ENCODE measurements at regions not wholly inside any gene's neighbourhood (a gene's known extent, or its start where the extent isn't known, plus 50 kb on each side); places are given as distances from the start of the nearest gene placed in this dataset.
"Not testable (repeated sequence)": the region's sequence is repeated elsewhere in the genome, so short reads cannot be mapped to it uniquely, and the experiment has no call there.

- DNase-seq (ENCODE audit: low read depth, low spot score), result no peak
These were observed 573.1 kb upstream of the SLC10A2 start for GRCh38 chr13:103639326-103639725.

- no peak for DNase-seq (ENCODE audit: low read depth, low spot score)
These were observed 572.5 kb upstream of the SLC10A2 start for GRCh38 chr13:103638706-103639105.

DNA sequence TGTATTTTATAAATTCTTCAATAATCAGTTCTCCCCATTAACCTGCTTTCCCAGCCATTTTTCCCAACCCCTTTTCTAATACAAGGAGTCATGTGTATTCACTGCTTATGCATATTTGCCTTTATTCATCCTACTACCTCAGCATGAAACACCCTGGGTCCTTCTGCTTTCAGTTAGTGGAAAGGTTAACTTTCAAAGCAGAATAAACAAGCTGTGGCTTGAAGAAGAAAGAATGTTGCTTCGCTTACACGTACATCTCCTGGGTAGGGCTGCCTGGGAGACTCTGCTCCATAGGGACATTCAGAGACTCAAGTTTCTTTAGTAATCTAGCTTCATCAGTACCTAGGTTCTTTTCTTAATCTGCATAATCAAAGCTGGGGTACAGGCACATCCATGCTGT, 567.8 kb upstream of the SLC10A2 start:
- DNase-seq (ENCODE audit: low read depth, low spot score), result no peak

DNA sequence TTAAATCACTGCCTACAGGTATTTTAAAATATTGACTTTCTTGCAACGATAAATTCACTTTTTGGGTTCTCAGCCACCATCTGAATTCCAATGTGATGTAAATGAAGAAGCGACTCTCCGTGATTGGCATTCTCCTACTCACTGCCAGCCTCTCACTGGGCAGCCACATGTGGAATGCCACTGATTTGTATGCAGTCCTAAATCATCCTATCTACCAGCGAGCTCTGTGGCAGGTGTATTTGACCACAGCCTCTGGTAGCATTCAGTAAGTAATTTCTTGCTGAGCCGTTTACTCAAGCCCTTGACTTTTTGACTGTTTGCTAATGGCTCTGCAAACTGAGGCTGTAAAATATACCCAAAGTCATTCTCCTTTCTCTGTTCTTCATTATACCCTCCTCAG, 559.0 kb upstream of the SLC10A2 start:
- DNase-seq (ENCODE audit: low read depth, low spot score), result no peak

- no peak for DNase-seq (ENCODE audit: low read depth, low spot score)
These were observed 551.9 kb upstream of the SLC10A2 start for GRCh38 chr13:103618151-103618550.

DNA sequence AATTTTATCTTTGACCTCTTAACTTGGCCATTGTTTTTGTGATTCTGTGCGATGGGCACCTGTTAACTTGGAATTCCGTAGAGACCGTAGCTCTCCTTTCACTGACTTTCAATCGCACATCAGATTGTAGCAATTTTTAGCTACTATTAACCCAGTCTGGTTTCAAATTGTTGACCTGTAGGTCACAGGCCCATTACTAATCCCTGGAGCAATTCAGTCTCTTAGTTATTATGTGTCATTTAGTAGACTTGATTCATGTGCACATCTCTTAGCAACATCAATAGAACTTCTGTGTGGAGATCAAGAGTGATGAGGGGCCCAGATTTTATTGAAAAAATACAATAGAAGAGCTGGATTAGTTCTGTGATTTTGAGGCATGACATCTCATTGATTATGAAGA, 549.6 kb upstream of the SLC10A2 start:
- DNase-seq (ENCODE audit: low read depth, low spot score), result no peak

DNA sequence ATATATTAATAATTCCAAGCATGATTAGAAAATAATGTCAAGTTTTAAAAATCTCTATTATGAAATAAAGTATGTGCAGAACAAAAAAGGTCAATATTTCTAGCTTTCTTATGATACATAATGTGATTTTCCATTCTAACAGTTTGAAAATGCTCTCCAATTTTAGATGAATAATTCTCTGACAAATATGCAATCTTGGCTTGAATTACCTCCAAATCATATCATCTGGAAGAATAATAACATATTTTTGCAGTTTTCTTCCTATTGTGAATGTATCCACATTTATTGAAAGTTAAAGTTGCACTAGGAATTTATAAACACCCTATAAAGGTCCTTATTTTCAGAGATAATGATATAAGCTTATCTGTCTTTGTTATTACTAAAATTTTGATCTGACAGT, 548.5 kb upstream of the SLC10A2 start:
- no peak for DNase-seq (ENCODE audit: low read depth, low spot score)

GRCh38 chr13:103607995-103608394, 541.8 kb upstream of the SLC10A2 start:
- no peak for DNase-seq (ENCODE audit: low read depth, low spot score)

- DNase-seq (ENCODE audit: low read depth, low spot score), result no peak
These were observed 539.5 kb upstream of the SLC10A2 start for GRCh38 chr13:103605546-103606326.

- not testable (repeated sequence) for DNase-seq (ENCODE audit: low read depth, low spot score)
These were observed 533.7 kb upstream of the SLC10A2 start for GRCh38 chr13:103599870-103600269.

DNA sequence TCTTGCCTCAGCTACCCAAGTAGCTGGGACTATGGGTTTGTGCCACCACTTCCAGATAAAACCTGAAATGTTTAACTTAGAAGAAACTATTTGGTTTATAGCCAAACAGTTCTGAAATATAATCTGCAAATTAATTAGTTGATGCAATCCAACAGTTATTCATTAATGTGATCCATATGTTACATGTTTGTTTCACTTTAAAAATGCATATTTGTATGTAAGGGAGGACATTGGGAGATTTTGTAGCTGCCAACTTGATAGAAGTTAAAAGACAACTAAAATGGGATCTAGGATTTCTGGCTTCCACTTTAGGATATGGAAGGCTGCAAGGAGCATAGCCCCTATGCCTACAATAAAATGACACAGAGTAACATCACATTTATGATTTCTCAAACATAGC, 532.5 kb upstream of the SLC10A2 start:
- no peak for DNase-seq (ENCODE audit: low read depth, low spot score)

DNA sequence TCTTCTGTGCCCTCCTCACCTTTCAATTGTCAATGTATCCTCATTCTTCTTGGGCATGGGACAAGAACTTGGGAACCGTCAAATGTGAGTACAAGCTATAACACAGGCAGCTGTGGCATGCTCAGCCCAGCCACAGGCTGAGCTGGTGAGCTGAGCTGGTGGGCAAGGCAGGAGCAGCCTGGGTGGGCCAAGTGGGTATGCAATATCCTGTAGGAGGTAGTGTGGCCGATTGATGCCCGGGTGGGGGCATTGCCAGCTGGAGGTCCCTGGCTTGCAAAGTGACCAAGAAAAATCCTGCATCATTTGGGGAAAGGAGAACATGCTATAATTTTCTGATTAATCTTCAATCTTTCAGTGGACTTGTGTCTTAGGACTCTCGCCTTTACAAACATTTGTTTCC, 507.2 kb upstream of the SLC10A2 start:
- no peak for DNase-seq (ENCODE audit: low read depth, low spot score)

DNA sequence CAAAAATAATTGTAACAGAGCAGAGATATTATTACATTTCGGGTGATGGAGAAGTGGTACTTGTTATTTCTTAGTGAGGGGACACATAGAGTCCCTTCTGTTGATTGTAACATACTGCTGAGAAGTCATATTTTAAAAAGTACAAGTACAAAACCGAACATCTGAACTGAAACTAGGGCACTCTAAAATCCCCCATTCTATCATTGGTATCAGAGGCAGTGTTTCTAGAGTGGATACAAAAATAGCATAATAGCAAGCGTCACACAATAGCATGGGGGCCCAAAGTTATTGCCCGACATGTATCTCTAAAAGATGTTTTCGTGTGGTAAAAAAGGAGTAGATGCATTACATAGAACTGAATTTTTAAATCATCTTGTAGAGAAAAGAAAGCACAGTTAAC, 502.1 kb upstream of the SLC10A2 start:
- no peak for DNase-seq (ENCODE audit: low read depth, low spot score)

DNA sequence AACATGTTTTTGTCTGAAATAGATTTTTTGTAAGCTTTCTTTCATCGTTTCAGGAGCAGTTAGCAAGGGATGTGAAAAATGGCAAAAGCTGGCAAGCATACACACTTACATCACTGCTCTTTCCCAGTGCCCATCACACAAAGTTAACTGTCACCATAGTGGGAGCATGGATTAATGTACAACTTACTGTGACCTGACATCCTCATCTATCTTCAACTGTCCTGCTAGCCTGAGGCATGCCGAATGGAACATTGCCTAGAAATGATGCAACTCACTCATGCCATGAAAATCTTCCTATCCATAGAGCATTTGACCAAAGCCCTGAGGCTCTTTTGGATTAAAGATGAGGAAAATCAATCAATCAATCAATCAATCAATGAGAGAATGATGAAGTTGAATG, 491.7 kb upstream of the SLC10A2 start:
- DNase-seq (ENCODE audit: low read depth, low spot score), result no peak

- DNase-seq (ENCODE audit: low read depth, low spot score), result no peak
These were observed 490.5 kb upstream of the SLC10A2 start for GRCh38 chr13:103556681-103557080.

DNA sequence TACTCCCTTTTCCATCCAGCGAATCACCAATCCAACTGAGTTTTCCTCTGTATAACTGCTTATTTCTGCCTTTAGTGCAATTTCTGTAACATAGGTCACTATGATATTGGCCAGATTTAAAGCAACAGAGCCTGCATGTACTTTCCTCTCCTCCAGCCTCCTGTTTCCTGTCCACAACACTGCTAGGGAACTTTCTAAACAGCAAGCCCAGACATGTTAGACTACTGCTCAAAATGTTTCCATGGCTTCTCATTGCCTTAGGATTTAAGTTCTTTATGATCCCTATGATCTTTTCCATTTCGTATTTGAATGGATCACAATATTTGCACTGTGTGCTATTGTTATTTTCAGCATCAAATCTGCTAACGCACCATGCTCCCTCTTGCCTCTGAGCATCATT, 481.7 kb upstream of the SLC10A2 start:
- no peak for DNase-seq (ENCODE audit: low read depth, low spot score)

GRCh38 chr13:103546271-103546670, 480.1 kb upstream of the SLC10A2 start:
- DNase-seq (ENCODE audit: low read depth, low spot score), result no peak

- DNase-seq (ENCODE audit: low read depth, low spot score), result no peak
These were observed 476.4 kb upstream of the SLC10A2 start for GRCh38 chr13:103542648-103543047.

- no peak for DNase-seq (ENCODE audit: low read depth, low spot score)
These were observed 474.2 kb upstream of the SLC10A2 start for GRCh38 chr13:103540382-103540765.

GRCh38 chr13:103539721-103540381, 473.6 kb upstream of the SLC10A2 start:
- DNase-seq (ENCODE audit: low read depth, low spot score), result no peak

DNA sequence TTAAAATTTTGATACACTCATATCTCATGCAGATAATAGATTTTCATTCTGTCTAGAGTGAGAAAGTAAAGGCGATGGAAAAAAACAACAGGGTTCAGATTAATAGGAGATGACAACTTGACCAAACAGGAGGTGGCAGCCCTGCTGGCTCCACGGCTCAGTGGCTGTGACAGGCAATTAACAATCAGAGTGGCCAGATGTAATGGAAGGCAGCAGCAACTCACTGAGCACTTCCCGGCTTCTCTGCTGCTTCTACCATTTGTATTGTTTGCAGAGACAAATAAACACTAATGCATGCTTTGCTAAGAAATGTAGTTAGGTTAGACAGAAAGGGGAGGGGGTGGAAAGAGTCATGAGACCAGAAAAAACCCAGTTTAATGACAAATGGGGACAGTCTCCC, 473.0 kb upstream of the SLC10A2 start:
- no peak for DNase-seq (ENCODE audit: low read depth, low spot score)

GRCh38 chr13:103537616-103538015, 471.4 kb upstream of the SLC10A2 start:
- no peak for DNase-seq (ENCODE audit: low read depth, low spot score)

DNA sequence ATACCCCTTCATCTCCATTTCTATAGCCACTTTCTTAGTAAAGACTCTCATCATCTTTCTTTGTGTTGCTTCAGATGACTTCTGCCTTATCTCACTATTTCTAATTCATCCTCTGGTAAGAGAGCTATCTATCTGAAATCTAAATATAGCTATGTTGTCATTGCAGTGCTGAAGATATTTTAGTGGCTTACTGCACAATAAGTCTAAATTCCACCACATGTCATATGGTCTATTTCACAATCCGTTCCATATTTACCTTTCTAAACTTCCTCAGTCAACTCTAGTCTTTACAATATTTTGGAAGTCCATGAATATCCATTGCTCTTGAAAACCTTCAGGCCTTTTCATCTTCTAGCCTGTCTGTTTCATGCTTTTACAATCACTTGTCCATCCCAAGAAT, 465.1 kb upstream of the SLC10A2 start:
- no peak for DNase-seq (ENCODE audit: low read depth, low spot score)

Measured in pulmonary artery endothelial cell (primary cell).